ENCODE measurements at regions not wholly inside any gene's neighbourhood (a gene's known extent, or its start where the extent isn't known, plus 50 kb on each side); places are given as distances from the start of the nearest gene placed in this dataset.

DNA sequence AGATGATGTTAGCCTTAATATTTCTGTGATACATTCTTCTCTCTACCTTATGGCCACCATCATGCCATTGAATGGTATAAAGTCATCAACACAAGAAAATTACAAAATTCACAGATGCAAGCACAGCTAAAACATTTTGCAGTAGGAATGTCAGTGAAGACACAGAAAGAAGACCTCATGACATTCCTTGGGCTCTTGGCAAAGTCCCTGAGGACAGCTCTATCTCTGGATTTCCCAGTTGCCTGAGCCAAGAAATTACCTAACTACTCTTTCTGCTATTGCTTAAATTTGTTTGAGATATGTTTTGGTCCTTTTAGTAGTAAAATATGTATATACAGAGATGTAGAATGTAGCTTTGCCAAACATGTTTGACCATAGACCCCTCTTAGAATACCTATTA lies 201.0 kb upstream of the STXBP5 start:
- no peak for DNase-seq
- no peaks in the 10 kb centered on the region for H3K27me3 ChIP-seq
- H3K27ac ChIP-seq, result no peak overlapping the region
- no peaks in the 10 kb centered on the region for H3K4me1 ChIP-seq
- TF ChIP-seq, protein P1, sequence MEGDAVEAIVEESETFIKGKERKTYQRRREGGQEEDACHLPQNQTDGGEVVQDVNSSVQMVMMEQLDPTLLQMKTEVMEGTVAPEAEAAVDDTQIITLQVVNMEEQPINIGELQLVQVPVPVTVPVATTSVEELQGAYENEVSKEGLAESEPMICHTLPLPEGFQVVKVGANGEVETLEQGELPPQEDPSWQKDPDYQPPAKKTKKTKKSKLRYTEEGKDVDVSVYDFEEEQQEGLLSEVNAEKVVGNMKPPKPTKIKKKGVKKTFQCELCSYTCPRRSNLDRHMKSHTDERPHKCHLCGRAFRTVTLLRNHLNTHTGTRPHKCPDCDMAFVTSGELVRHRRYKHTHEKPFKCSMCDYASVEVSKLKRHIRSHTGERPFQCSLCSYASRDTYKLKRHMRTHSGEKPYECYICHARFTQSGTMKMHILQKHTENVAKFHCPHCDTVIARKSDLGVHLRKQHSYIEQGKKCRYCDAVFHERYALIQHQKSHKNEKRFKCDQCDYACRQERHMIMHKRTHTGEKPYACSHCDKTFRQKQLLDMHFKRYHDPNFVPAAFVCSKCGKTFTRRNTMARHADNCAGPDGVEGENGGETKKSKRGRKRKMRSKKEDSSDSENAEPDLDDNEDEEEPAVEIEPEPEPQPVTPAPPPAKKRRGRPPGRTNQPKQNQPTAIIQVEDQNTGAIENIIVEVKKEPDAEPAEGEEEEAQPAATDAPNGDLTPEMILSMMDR (IDR thresholded peaks at IDR 0.05), result no peak
- intact Hi-C loops (cut with DNase I), result no loop called here
- H3K9ac ChIP-seq (ENCODE audit: low read depth in 2 of 2, low read length in 2 of 2), result no peak overlapping the region
- H3K9me3 ChIP-seq, result no peaks in the 10 kb centered on the region
- no peaks in the 10 kb centered on the region for H3K36me3 ChIP-seq
- no peak overlapping the region for H3K4me3 ChIP-seq

DNA sequence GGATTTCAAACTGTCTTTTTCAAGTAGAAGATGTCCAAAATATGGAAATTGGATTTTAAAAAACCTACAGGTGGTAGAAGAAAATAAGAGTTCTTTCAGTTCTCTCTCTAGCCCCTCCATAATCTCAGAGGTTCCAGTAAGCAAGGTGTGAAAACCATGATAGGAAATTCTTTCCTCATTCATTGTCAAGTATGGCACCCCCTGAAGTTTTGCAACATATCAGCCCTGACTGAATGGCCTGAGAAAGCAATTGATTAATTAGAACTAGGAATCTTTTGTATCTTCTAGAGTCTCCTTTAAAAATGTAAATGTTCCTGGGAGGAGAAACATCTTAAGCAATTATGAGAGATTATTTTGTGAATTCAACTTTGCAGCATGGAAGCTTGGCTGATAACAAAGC lies 198.7 kb upstream of the STXBP5 start:
- H3K36me3 ChIP-seq, result no peaks in the 10 kb centered on the region
- H3K27ac ChIP-seq, result no peak overlapping the region
- DNase-seq, result no peak
- TF ChIP-seq, protein P1 (IDR thresholded peaks at IDR 0.05), result no peak
- no peaks in the 10 kb centered on the region for H3K4me1 ChIP-seq
- H3K9me3 ChIP-seq, result no peaks in the 10 kb centered on the region
- intact Hi-C loops (cut with DNase I), result no loop called here
- no peak overlapping the region for H3K4me3 ChIP-seq
- H3K27me3 ChIP-seq, result no peaks in the 10 kb centered on the region
- H3K9ac ChIP-seq (ENCODE audit: low read depth in 2 of 2, low read length in 2 of 2), result no peak overlapping the region

DNA sequence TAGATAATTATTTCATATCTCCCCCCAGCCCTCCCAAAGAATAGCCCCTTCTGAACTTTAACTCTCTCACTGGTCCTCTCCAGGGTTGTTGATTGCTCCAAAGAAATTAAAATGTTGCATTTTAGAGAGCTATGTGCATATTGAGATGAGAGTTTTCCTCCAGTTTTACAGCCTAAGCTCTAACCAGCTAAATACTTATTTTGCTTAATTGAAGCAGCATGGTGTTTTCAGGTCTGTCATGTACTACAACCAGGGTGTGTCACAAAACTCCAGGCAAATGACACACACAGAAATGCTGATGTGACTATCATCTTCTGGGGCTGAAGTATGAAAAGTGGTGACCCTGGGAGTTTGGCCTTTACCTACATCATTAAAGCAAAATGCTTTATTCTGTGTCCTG lies 196.8 kb upstream of the STXBP5 start:
- no peaks in the 10 kb centered on the region for H3K4me1 ChIP-seq
- intact Hi-C loops (cut with DNase I), result no loop called here
- no peaks in the 10 kb centered on the region for H3K27me3 ChIP-seq
- no peaks in the 10 kb centered on the region for H3K36me3 ChIP-seq
- no peak for DNase-seq
- no peak overlapping the region for H3K27ac ChIP-seq
- no peak overlapping the region for H3K9ac ChIP-seq (ENCODE audit: low read depth in 2 of 2, low read length in 2 of 2)
- TF ChIP-seq, protein P1 (IDR thresholded peaks at IDR 0.05), result no peak
- no peak overlapping the region for H3K4me3 ChIP-seq
- H3K9me3 ChIP-seq, result no peaks in the 10 kb centered on the region

DNA sequence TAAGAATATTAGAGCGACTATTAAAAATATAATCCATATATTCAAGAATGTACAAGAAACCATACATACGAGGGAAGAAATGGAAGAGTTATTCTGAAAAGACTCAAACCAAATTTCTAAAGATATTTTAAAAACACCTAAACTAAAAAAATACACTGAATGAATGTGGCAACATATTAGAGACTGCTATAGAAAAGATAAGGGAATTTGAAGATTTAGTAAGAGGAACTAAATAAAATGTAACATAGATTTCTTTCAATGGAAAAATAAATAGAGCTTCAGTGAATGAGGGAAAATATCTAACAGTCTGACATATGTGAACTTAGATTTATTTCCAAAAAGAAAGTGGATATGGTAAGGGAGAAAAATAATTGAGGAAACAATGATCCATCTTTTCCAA lies 194.9 kb upstream of the STXBP5 start:
- Histone ChIP-seq H3K4me1 (no peaks in the 10 kb centered on the region), H3K36me3 (no peaks in the 10 kb centered on the region), H3K9me3 (no peaks in the 10 kb centered on the region), H3K27me3 (no peaks in the 10 kb centered on the region), H3K4me3 (no peak overlapping the region), H3K9ac (ENCODE audit: low read depth in 2 of 2, low read length in 2 of 2) (no peak overlapping the region), H3K27ac (no peak overlapping the region)
- DNase-seq, result no peak
- intact Hi-C loops (cut with DNase I), result no loop called here
- TF ChIP-seq, protein P1 (IDR thresholded peaks at IDR 0.05), result no peak

DNA sequence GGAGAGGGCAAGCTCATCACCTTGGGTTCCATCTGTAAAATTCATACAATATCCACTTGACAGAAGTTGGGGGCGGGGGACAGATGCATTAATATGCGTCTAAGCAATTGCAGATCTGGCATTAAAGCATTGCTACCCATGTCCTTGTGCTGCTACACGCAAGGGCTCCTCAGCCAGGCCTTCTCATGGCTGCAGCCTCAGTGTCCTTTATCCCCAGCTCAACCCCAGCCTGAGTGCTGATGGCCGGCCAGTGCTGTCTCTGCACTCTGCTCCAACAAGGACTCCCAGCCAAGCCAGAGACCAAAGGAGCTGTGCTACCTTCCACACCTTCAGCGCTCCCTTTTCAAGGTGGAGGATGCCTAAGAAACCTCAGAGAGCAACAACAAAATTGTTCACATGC lies 188.5 kb upstream of the STXBP5 start:
- H3K27me3 ChIP-seq, result no peaks in the 10 kb centered on the region
- no peaks in the 10 kb centered on the region for H3K36me3 ChIP-seq
- TF ChIP-seq, protein P1 (IDR thresholded peaks at IDR 0.05), result no peak
- H3K9me3 ChIP-seq, result no peaks in the 10 kb centered on the region
- intact Hi-C loops (cut with DNase I), result no loop called here
- no peaks in the 10 kb centered on the region for H3K4me1 ChIP-seq
- H3K4me3 ChIP-seq, result no peak overlapping the region
- no peak overlapping the region for H3K27ac ChIP-seq
- no peak overlapping the region for H3K9ac ChIP-seq (ENCODE audit: low read depth in 2 of 2, low read length in 2 of 2)
- no peak for DNase-seq

DNA sequence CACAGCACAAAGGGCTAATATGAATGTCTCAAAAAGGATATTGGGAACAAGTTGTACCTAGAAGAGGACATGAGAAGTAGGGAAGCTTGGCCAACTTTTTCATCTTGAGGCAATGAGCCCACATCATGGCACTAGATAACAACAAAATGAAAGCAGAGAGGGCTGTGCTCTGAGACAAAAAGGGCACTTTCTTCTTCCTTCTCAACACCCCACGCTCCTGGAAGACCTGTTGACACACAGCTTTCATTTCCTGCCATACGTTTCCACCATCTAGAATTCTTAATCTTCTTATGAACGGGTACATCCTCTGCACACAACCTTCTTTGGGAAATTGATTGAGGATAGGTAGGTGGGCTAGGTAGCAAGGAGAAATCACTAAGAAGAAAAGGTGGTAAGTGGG lies 187.8 kb upstream of the STXBP5 start:
- DNase-seq, result no peak
- Histone ChIP-seq H3K4me3 (no peak overlapping the region), H3K27me3 (no peaks in the 10 kb centered on the region), H3K27ac (no peak overlapping the region), H3K9ac (ENCODE audit: low read depth in 2 of 2, low read length in 2 of 2) (no peak overlapping the region), H3K9me3 (no peaks in the 10 kb centered on the region), H3K36me3 (no peaks in the 10 kb centered on the region), H3K4me1 (no peaks in the 10 kb centered on the region)
- TF ChIP-seq, protein P1 (IDR thresholded peaks at IDR 0.05), result no peak
- intact Hi-C loops (cut with DNase I), result no loop called here
